HCT116 (cell line): ENCODE measurements at regions not wholly inside any gene's neighbourhood (a gene's known extent, or its start where the extent isn't known, plus 50 kb on each side); places are given as distances from the start of the nearest gene placed in this dataset.

Experiments
- ATAC-seq: fragments of 200-7000 bp; cut with Tn5 transposase; 2 replicates; pipeline ENCODE4 v1.9.1; 2020; ENCODE audit warnings: mild to moderate bottlenecking, moderate library complexity
- BruUV-seq: library from RNA; stranded (reverse); fragments of 400-500 nt; replicated peaks from 2 replicates; lab custom pipeline; 2021; lab: Mats Ljungman, UMichigan
- CTCF ChIA-PET: fragments of 300-600 bp; sonication (Branson Sonifier 250); formaldehyde crosslinking; loops from one replicate; lab custom pipeline; 2021; ENCODE audit warnings: antibody characterized with exemption; lab: Charles Lee
- POLR2A ChIA-PET: fragments of 300-600, 350-600 bp; sonication (Branson Sonifier 250); formaldehyde crosslinking; loops from one replicate; lab custom pipeline; 2021; ENCODE audit warnings: antibody characterized with exemption; lab: Charles Lee
- RAD21 ChIA-PET, 2 experiments: fragments of 300-600 bp; sonication (Branson Sonifier 250); formaldehyde crosslinking; loops; one replicate each; lab custom pipeline; 2023; ENCODE audit warnings: low total read pairs in 2 of 2; ENCODE audit not compliant: uncharacterized antibody in 2 of 2, unreplicated experiment in 2 of 2, low non-redundant PET in 1 of 2; lab: Charles Lee
- DNase-seq: peaks from one replicate; pipeline ENCODE4 v3.0.0-alpha.2; 2010; ENCODE audit warnings: low read depth, low spot score
- H2AFZ ChIP-seq: fragments of 200-600 bp; shearing (Covaris generic), sonication (generic); 2 replicates; pipeline ENCODE4 v1.6.1; 2017; ENCODE audit warnings: low read depth, mixed run types, mixed read lengths, antibody characterized with exemption, low read length; ENCODE audit not compliant: poor library complexity, severe bottlenecking
- H3K27ac ChIP-seq: 2 replicates; pipeline ENCODE4 v1.5.1; 2012; ENCODE audit warnings: low read depth, low read length
- H3K27me3 ChIP-seq: fragments of 200-600 bp; sonication (generic); 2 replicates; pipeline ENCODE4 v1.6.1; 2016; ENCODE audit warnings: mixed run types, low read length, mixed read lengths; ENCODE audit not compliant: insufficient read depth
- H3K36me3 ChIP-seq, 2 experiments: fragments of 200-500 bp in 1 of 2; fragments of 200-600 bp in 1 of 2; sonication (Bioruptor generic) in 1 of 2; sonication (generic) in 1 of 2; 2 replicates each; pipeline versions ENCODE4 v1.5.1 to v1.6.1; 2014 to 2016; ENCODE audit warnings: low read length in 2 of 2, inconsistent platforms in 1 of 2, mixed read lengths in 1 of 2, mixed run types in 1 of 2; ENCODE audit not compliant: insufficient read depth in 2 of 2, control insufficient read depth in 1 of 2
- H3K4me1 ChIP-seq, 2 experiments: fragments of 200-600 bp in 1 of 2; sonication (generic) in 1 of 2; 2 replicates each; pipeline versions ENCODE4 v1.5.1 to v1.6.1; 2012 to 2017; ENCODE audit warnings: low read length in 2 of 2, inconsistent platforms in 1 of 2, mild to moderate bottlenecking in 1 of 2, mixed read lengths in 1 of 2, mixed run types in 1 of 2, moderate library complexity in 1 of 2; ENCODE audit not compliant: insufficient read depth in 2 of 2, control insufficient read depth in 1 of 2
- H3K4me2 ChIP-seq: fragments of 200-600 bp; sonication (generic); 2 replicates; pipeline ENCODE4 v1.6.1; 2017; ENCODE audit warnings: mixed run types, low read length, mixed read lengths
- H3K4me3 ChIP-seq, 2 experiments: fragments of 200-600 bp in 1 of 2; sonication (generic) in 1 of 2; replicated peaks in 1 of 2; 2 replicates each; pipeline ENCODE4 v1.5.1; 2011 to 2016; ENCODE audit warnings: low read length in 2 of 2, control low read depth in 1 of 2, low read depth in 1 of 2, mild to moderate bottlenecking in 1 of 2, mixed read lengths in 1 of 2, mixed run types in 1 of 2
- H3K79me2 ChIP-seq: fragments of 200-600 bp; sonication (generic); 2 replicates; pipeline ENCODE4 v1.6.1; 2017; ENCODE audit warnings: mild to moderate bottlenecking, mixed run types, low read length, moderate library complexity, mixed read lengths; ENCODE audit not compliant: insufficient read depth
- H3K9ac ChIP-seq: fragments of 200-600 bp; sonication (generic); 2 replicates; pipeline ENCODE4 v1.6.1; 2016; ENCODE audit warnings: low read length, mixed read lengths
- H3K9me2 ChIP-seq: fragments of 200-600 bp; sonication (generic), shearing (Covaris generic); 2 replicates; pipeline ENCODE4 v1.6.1; 2017; ENCODE audit warnings: mixed run types, mild to moderate bottlenecking, moderate library complexity; ENCODE audit not compliant: insufficient read depth
- H3K9me3 ChIP-seq, 2 experiments: fragments of 200-500 bp in 1 of 2; fragments of 200-600 bp in 1 of 2; sonication (Bioruptor generic) in 1 of 2; sonication (generic) in 1 of 2; 2 replicates each; pipeline ENCODE4 v1.6.1; 2014 to 2017; ENCODE audit warnings: low read length in 2 of 2, mixed read lengths in 2 of 2, inconsistent platforms in 1 of 2, low read depth in 1 of 2, mild to moderate bottlenecking in 1 of 2, mixed run types in 1 of 2, moderate library complexity in 1 of 2; ENCODE audit not compliant: control insufficient read depth in 1 of 2, insufficient read depth in 1 of 2
- H4K20me1 ChIP-seq: fragments of 200-600 bp; sonication (generic), shearing (Covaris generic); 2 replicates; pipeline ENCODE4 v1.6.1; 2017; ENCODE audit warnings: mixed run types, mild to moderate bottlenecking, moderate library complexity; ENCODE audit not compliant: insufficient read depth
- CBX3 ChIP-seq: IDR thresholded peaks from 2 replicates; pipeline ENCODE4 v1.6.1; 2012; ENCODE audit warnings: low read depth
- ELF1 ChIP-seq: IDR thresholded peaks from 2 replicates; pipeline ENCODE4 v1.6.1; 2012; ENCODE audit warnings: low read depth, borderline replicate concordance
- EZH2 ChIP-seq: fragments of 200-600 bp; sonication (generic); IDR thresholded peaks from 2 replicates; pipeline ENCODE4 v1.6.1; 2017; ENCODE audit warnings: antibody characterized with exemption, mixed run types
- EZH2phosphoT487 ChIP-seq: fragments of 200-600 bp; IDR thresholded peaks from 2 replicates; pipeline ENCODE4 v1.6.1; 2018; ENCODE audit warnings: antibody characterized with exemption, borderline replicate concordance
- FOSL1 ChIP-seq: IDR thresholded peaks from 2 replicates; pipeline ENCODE4 v1.6.1; 2012; ENCODE audit warnings: low read depth
- JUND ChIP-seq: IDR thresholded peaks from 2 replicates; pipeline ENCODE4 v1.6.1; 2012
- POLR2AphosphoS5 ChIP-seq: IDR thresholded peaks from 2 replicates; pipeline ENCODE4 v1.6.1; 2011; ENCODE audit warnings: mild to moderate bottlenecking, low read depth, low read length, moderate library complexity
- RAD21 ChIP-seq: IDR thresholded peaks from 2 replicates; pipeline ENCODE4 v1.6.1; 2012; ENCODE audit warnings: low read depth, mild to moderate bottlenecking
- SIN3A ChIP-seq: IDR thresholded peaks from 2 replicates; pipeline ENCODE4 v1.6.1; 2012; ENCODE audit warnings: low read depth
- SP1 ChIP-seq: IDR thresholded peaks from 2 replicates; pipeline ENCODE4 v1.6.1; 2012; ENCODE audit warnings: low read depth
- YY1 ChIP-seq: IDR thresholded peaks from 2 replicates; pipeline ENCODE4 v1.6.1; 2011; ENCODE audit warnings: low read length, low read depth, moderate library complexity, mild to moderate bottlenecking; ENCODE audit not compliant: insufficient replicate concordance; ENCODE audit errors: extremely low read depth
- ZFX ChIP-seq: fragments of 450-650 bp; IDR thresholded peaks from 2 replicates; pipeline ENCODE4 v1.6.1; 2017
- ZNF274 ChIP-seq: fragments of 200-500 bp; sonication (Bioruptor generic); IDR thresholded peaks from 2 replicates; pipeline ENCODE4 v1.6.1; 2014; ENCODE audit warnings: mild to moderate bottlenecking, low read depth, low read length, inconsistent platforms
- intact Hi-C: fragments of 100-400 bp; cut with micrococcal nuclease; formaldehyde crosslinking; loops from 2 replicates; pipeline ENCODE4 v1.10.0; 2022
- TF ChIP-seq, protein P1 (sequence below): IDR thresholded peaks from 2 replicates; pipeline ENCODE4 v1.6.1; 2011; ENCODE audit warnings: mild to moderate bottlenecking, low read length, moderate library complexity; ENCODE audit not compliant: insufficient replicate concordance; ENCODE audit errors: extremely low read depth
- TF ChIP-seq, protein P2 (sequence below): IDR thresholded peaks from 2 replicates; pipeline ENCODE4 v1.6.1; 2012
- TF ChIP-seq, protein P3 (sequence below): IDR thresholded peaks from 2 replicates; pipeline ENCODE4 v1.6.1; 2012

- H4K20me1 ChIP-seq: no peaks in the 10 kb centered on the region
- peak overlapping the region; percentile 81 for H3K27ac ChIP-seq
- H3K9me2 ChIP-seq: no peaks in the 10 kb centered on the region
- H3K4me1 ChIP-seq: peaks cover 91 to 99% of the 10 kb centered on the region in 2 experiments
- peak overlapping the region; percentile 73 for H3K4me2 ChIP-seq
- H2AFZ ChIP-seq: no peak overlapping the region
- DNase-seq (no peak), ATAC-seq (no peak)
- peak overlapping the region; percentile 53 for H3K9ac ChIP-seq
- peaks cover 14% of the 10 kb centered on the region for H3K79me2 ChIP-seq
- peak overlapping the region; percentile 6 to 43; a peak in 2 of 4 replicates for H3K4me3 ChIP-seq
- intact Hi-C loops: no loop called here
- no peaks in the 10 kb centered on the region for H3K9me3 ChIP-seq
- BruUV-seq: no TSS peak
- CTCF ChIA-PET: no interaction called here
- RAD21 ChIA-PET: no interaction called here
- no peaks in the 10 kb centered on the region for H3K36me3 ChIP-seq
- POLR2A ChIA-PET: no interaction called here
- H3K27me3 ChIP-seq: no peaks in the 10 kb centered on the region
- TF ChIP-seq YY1 (no peak), ELF1 (no peak), EZH2phosphoT487 (no peak), SP1 (no peak), ZFX (no peak), JUND (no peak)
- TF ChIP-seq, protein P1, sequence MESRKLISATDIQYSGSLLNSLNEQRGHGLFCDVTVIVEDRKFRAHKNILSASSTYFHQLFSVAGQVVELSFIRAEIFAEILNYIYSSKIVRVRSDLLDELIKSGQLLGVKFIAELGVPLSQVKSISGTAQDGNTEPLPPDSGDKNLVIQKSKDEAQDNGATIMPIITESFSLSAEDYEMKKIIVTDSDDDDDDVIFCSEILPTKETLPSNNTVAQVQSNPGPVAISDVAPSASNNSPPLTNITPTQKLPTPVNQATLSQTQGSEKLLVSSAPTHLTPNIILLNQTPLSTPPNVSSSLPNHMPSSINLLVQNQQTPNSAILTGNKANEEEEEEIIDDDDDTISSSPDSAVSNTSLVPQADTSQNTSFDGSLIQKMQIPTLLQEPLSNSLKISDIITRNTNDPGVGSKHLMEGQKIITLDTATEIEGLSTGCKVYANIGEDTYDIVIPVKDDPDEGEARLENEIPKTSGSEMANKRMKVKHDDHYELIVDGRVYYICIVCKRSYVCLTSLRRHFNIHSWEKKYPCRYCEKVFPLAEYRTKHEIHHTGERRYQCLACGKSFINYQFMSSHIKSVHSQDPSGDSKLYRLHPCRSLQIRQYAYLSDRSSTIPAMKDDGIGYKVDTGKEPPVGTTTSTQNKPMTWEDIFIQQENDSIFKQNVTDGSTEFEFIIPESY: no peak
These were observed 103.3 kb upstream of the FAT1 start for GRCh38 chr4:186826846-186827533.

DNA sequence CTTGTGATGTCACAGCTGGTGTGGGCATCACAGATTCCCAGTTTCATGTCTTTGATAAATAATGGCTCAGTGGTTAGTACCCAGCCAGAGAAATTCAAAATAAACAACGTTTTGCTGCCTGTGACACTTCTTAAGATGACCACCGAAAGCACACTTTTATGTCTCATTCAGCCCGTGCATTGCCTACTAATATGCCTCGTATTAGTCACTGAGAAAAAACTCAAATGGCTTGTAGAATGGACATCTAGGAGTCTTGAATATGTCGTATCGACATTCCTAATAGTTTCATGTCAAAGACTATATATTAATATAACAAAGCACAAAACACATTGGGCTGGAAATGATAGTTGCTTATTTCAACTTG, 103.9 kb upstream of the FAT1 start:
- POLR2A ChIA-PET: no interaction called here
- RAD21 ChIA-PET: no interaction called here
- Histone ChIP-seq H3K9me3 (no peaks in the 10 kb centered on the region), H3K4me1 (peaks cover 91 to 99% of the 10 kb centered on the region in 2 experiments), H3K9me2 (no peaks in the 10 kb centered on the region), H2AFZ (peak overlapping the region; percentile 79), H3K79me2 (peaks cover 14% of the 10 kb centered on the region), H3K36me3 (no peaks in the 10 kb centered on the region), H3K4me3 (peak overlapping the region; percentile 6 to 43; a peak in 2 of 4 replicates), H4K20me1 (no peaks in the 10 kb centered on the region), H3K9ac (peak overlapping the region; percentile 53), H3K27ac (peak overlapping the region; percentile 81), H3K27me3 (no peaks in the 10 kb centered on the region), H3K4me2 (peak overlapping the region; percentile 73)
- intact Hi-C loops: no loop called here
- DNase-seq: no peak
- CTCF ChIA-PET: no interaction called here
- no peak for ATAC-seq
- BruUV-seq: no TSS peak
- no peak for TF ChIP-seq RAD21
- TF ChIP-seq POLR2AphosphoS5: no peak
- TF ChIP-seq ZFX: no peak
- TF ChIP-seq, protein P2, sequence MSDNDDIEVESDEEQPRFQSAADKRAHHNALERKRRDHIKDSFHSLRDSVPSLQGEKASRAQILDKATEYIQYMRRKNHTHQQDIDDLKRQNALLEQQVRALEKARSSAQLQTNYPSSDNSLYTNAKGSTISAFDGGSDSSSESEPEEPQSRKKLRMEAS: no peak
- TF ChIP-seq YY1: no peak
- no peak for TF ChIP-seq ELF1
- no peak for TF ChIP-seq FOSL1
- TF ChIP-seq, protein P3, sequence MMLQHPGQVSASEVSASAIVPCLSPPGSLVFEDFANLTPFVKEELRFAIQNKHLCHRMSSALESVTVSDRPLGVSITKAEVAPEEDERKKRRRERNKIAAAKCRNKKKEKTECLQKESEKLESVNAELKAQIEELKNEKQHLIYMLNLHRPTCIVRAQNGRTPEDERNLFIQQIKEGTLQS: no peak
- TF ChIP-seq SIN3A: no peak
- no peak for TF ChIP-seq EZH2phosphoT487
- TF ChIP-seq EZH2: no peak
- no peak for TF ChIP-seq ZNF274
- TF ChIP-seq CBX3: no peak
- no peak for TF ChIP-seq JUND
